GM23248 (cell line): ENCODE measurements at regions not wholly inside any gene's neighbourhood (a gene's known extent, or its start where the extent isn't known, plus 50 kb on each side); places are given as distances from the start of the nearest gene placed in this dataset.

Experiments used
- EZH2 ChIP-seq: fragments of 200-600 bp; sonication (generic); IDR thresholded peaks from 2 replicates; pipeline ENCODE4 v1.6.1; 2018; ENCODE audit warnings: antibody characterized with exemption, mild to moderate bottlenecking; ENCODE audit not compliant: insufficient read depth, poor library complexity, severe bottlenecking
- EZH2phosphoT487 ChIP-seq: fragments of 200-600 bp; sonication (generic); IDR thresholded peaks from 2 replicates; pipeline ENCODE4 v1.6.1; 2018; ENCODE audit warnings: antibody characterized with exemption, moderate library complexity, mild to moderate bottlenecking, low read depth; ENCODE audit not compliant: insufficient read depth

GRCh38 chr15:69543681-69544364, 91.2 kb downstream of the RPLP1 start:
- TF ChIP-seq EZH2phosphoT487 (no peak), EZH2 (no peak)
